Endometrial microvascular endothelial cells (primary cell): ENCODE measurements at regions not wholly inside any gene's neighbourhood (a gene's known extent, or its start where the extent isn't known, plus 50 kb on each side); places are given as distances from the start of the nearest gene placed in this dataset.

Experiments
- in situ Hi-C: cut with HindIII; loops from 2 replicates; pipeline ENCODE4 v1.10.0; 2017; ENCODE audit warnings: low sequenced_read_pairs, low pct_unique_long_range_greater_than_20kb; ENCODE audit errors: inconsistent ontology term

GRCh38 chr1:221625026-221625425 is 116.9 kb downstream of the DUSP10 start:
- in situ Hi-C loops: no loop called here

- in situ Hi-C loops: no loop called here
These were observed 115.8 kb downstream of the DUSP10 start for GRCh38 chr1:221626041-221626440.

- in situ Hi-C loops: no loop called here
These were observed 111.7 kb downstream of the DUSP10 start for GRCh38 chr1:221630236-221630635.

GRCh38 chr1:221631556-221631955 is 110.3 kb downstream of the DUSP10 start:
- in situ Hi-C loops: no loop called here

- in situ Hi-C loops: no loop called here
These were observed 109.8 kb downstream of the DUSP10 start for GRCh38 chr1:221632072-221632471.

GRCh38 chr1:221633841-221634409 is 108.0 kb downstream of the DUSP10 start:
- in situ Hi-C loops: no loop called here

- in situ Hi-C loops: no loop called here
These were observed 107.3 kb downstream of the DUSP10 start for GRCh38 chr1:221634606-221635005.

- in situ Hi-C loops: no loop called here
These were observed 106.6 kb downstream of the DUSP10 start for GRCh38 chr1:221635305-221635704.

- in situ Hi-C loops: no loop called here
These were observed 105.8 kb downstream of the DUSP10 start for GRCh38 chr1:221636096-221636495.

GRCh38 chr1:221636967-221637366 is 104.9 kb downstream of the DUSP10 start:
- in situ Hi-C loops: no loop called here

GRCh38 chr1:221637641-221638041 is 104.2 kb downstream of the DUSP10 start:
- in situ Hi-C loops: no loop called here

GRCh38 chr1:221638595-221638994 is 103.3 kb downstream of the DUSP10 start:
- in situ Hi-C loops: no loop called here

- in situ Hi-C loops: no loop called here
These were observed 100.1 kb downstream of the DUSP10 start for GRCh38 chr1:221641811-221642210.

GRCh38 chr1:221643404-221644144 is 98.3 kb downstream of the DUSP10 start:
- in situ Hi-C loops: no loop called here

GRCh38 chr1:221644145-221644448 is 97.8 kb downstream of the DUSP10 start:
- in situ Hi-C loops: no loop called here

- in situ Hi-C loops: no loop called here
These were observed 97.1 kb downstream of the DUSP10 start for GRCh38 chr1:221644663-221645258.

- in situ Hi-C loops: no loop called here
These were observed 93.7 kb downstream of the DUSP10 start for GRCh38 chr1:221648201-221648600.
